Osteocyte (in vitro differentiated cells): ENCODE measurements at regions not wholly inside any gene's neighbourhood (a gene's known extent, or its start where the extent isn't known, plus 50 kb on each side); places are given as distances from the start of the nearest gene placed in this dataset.

Experiments used
- DNase-seq: peaks from one replicate; pipeline ENCODE4 v3.0.0; 2021; ENCODE audit warnings: mixed read lengths; ENCODE audit not compliant: unreplicated experiment; ENCODE audit errors: extremely low spot score
- H3K27ac Mint-ChIP-seq: one replicate; pipeline ENCODE4 v1.8.0; 2021; ENCODE audit warnings: mild to moderate bottlenecking, mixed read lengths; ENCODE audit not compliant: unreplicated experiment
- H3K27me3 Mint-ChIP-seq: one replicate; pipeline ENCODE4 v1.8.0; 2021; ENCODE audit warnings: mixed read lengths; ENCODE audit not compliant: unreplicated experiment
- H3K36me3 Mint-ChIP-seq: one replicate; pipeline ENCODE4 v1.8.0; 2021; ENCODE audit warnings: mixed read lengths; ENCODE audit not compliant: unreplicated experiment
- H3K4me1 Mint-ChIP-seq: one replicate; pipeline ENCODE4 v1.8.0; 2021; ENCODE audit warnings: mixed read lengths; ENCODE audit not compliant: unreplicated experiment
- H3K4me3 Mint-ChIP-seq: one replicate; pipeline ENCODE4 v1.8.0; 2021; ENCODE audit warnings: mild to moderate bottlenecking, moderate library complexity, mixed read lengths; ENCODE audit not compliant: unreplicated experiment
- H3K9me3 Mint-ChIP-seq: one replicate; pipeline ENCODE4 v1.8.0; 2021; ENCODE audit warnings: mixed read lengths; ENCODE audit not compliant: unreplicated experiment
- TF ChIP-seq, protein P1 (sequence below): fragments of 200-600 bp; sonication (generic); IDR thresholded peaks from 2 replicates; pipeline ENCODE4 v1.5.0; 2021; ENCODE audit warnings: antibody characterized with exemption, mild to moderate bottlenecking, moderate library complexity

- TF ChIP-seq, protein P1, sequence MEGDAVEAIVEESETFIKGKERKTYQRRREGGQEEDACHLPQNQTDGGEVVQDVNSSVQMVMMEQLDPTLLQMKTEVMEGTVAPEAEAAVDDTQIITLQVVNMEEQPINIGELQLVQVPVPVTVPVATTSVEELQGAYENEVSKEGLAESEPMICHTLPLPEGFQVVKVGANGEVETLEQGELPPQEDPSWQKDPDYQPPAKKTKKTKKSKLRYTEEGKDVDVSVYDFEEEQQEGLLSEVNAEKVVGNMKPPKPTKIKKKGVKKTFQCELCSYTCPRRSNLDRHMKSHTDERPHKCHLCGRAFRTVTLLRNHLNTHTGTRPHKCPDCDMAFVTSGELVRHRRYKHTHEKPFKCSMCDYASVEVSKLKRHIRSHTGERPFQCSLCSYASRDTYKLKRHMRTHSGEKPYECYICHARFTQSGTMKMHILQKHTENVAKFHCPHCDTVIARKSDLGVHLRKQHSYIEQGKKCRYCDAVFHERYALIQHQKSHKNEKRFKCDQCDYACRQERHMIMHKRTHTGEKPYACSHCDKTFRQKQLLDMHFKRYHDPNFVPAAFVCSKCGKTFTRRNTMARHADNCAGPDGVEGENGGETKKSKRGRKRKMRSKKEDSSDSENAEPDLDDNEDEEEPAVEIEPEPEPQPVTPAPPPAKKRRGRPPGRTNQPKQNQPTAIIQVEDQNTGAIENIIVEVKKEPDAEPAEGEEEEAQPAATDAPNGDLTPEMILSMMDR, result no peak
- Mint-ChIP-seq H3K36me3 (no peaks in the 10 kb centered on the region), H3K4me1 (no peaks in the 10 kb centered on the region), H3K27me3 (peaks cover 4% of the 10 kb centered on the region), H3K4me3 (no peak overlapping the region), H3K9me3 (no peaks in the 10 kb centered on the region), H3K27ac (no peak overlapping the region)
- no peak for DNase-seq
Measured at GRCh38 chr16:76650582-76650981, 373.4 kb downstream of the CNTNAP4 start.

DNA sequence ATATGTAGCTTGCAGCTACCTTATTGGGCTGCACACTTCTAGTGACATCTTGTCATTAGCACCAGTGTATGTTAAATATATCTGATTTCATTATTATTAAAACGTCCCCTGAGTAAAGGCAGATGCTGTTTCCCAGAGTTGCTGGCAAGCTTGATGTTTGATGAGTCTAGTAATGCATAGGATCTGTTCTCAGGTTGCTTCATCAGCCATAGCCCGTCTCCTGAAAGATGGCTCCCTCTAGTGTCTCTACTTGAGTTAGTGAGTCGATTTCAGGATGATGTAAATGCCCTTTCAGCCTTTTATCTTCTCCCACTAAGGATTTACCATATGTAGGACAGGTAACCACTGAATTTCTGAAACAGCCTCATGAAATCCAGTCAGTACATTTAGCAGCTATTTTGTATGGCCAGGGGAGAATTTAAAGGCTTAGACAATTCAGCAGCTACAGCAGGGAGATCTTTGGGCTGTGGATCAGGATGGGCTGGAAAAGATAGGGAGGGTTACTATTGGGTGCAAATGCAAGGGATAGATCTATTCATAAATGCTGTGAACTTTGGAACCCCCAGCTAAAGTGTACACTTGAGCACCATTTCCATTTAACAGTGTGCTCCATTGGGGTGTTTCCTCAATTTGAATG, 376.3 kb downstream of the CNTNAP4 start:
- Mint-ChIP-seq H3K4me1 (no peaks in the 10 kb centered on the region), H3K27ac (no peak overlapping the region)

DNA sequence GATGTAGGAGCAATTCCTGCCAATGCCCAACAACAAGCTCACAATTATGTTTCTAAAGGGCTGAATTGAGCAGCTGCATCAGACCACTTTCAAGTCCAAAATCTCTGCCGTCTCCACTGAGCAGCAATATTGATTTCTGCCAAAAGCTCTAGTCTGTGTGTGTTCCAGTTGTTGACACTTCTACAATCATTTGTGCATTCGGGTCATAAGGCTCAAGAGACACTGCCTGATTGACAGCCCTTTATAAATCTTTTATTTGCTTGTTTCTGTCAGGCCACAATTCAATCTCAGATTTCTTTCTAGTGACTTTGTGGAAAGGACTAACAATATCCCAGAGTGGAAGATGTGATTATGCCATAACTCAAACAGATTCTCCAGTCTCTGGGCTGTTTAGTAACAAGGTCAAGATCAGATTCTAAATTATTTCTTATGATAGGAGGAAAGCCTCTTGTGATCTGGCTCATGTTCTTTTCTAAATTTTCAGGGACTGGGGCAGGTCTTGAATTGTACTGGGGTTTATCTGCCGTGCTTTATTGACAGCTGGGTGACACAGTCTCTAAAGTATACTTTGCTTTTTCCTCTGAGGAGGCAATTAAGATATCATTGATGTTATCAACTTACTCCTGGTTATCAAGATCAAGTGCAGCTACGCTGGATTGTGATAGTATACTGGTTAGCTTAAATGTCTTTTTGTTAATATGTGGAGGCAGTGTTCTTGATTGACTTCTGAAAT, 377.1 kb downstream of the CNTNAP4 start:
- no peak for DNase-seq
- no peak overlapping the region for H3K27ac Mint-ChIP-seq
- TF ChIP-seq, protein P1, result no peak
- H3K4me1 Mint-ChIP-seq, result no peaks in the 10 kb centered on the region
- H3K4me3 Mint-ChIP-seq, result no peak overlapping the region
- no peaks in the 10 kb centered on the region for H3K36me3 Mint-ChIP-seq
- H3K27me3 Mint-ChIP-seq, result peaks cover 4% of the 10 kb centered on the region
- H3K9me3 Mint-ChIP-seq, result no peaks in the 10 kb centered on the region

More for the DNA sequence above, 376.3 kb downstream of the CNTNAP4 start:
- DNase-seq, result no peak
- H3K36me3 Mint-ChIP-seq, result no peaks in the 10 kb centered on the region
- H3K4me3 Mint-ChIP-seq, result no peak overlapping the region
- H3K27me3 Mint-ChIP-seq, result peaks cover 4% of the 10 kb centered on the region
- TF ChIP-seq, protein P1, result peak; percentile 55
- no peaks in the 10 kb centered on the region for H3K9me3 Mint-ChIP-seq

GRCh38 chr16:76656994-76657393, 379.8 kb downstream of the CNTNAP4 start:
- TF ChIP-seq, protein P1, result no peak
- no peak for DNase-seq
- H3K27ac Mint-ChIP-seq, result no peak overlapping the region
- H3K9me3 Mint-ChIP-seq, result no peaks in the 10 kb centered on the region
- H3K4me3 Mint-ChIP-seq, result no peak overlapping the region
- H3K27me3 Mint-ChIP-seq, result peaks cover 4% of the 10 kb centered on the region
- no peaks in the 10 kb centered on the region for H3K4me1 Mint-ChIP-seq
- no peaks in the 10 kb centered on the region for H3K36me3 Mint-ChIP-seq

- no peak overlapping the region for H3K4me3 Mint-ChIP-seq
- TF ChIP-seq, protein P1, result no peak
- no peak for DNase-seq
- no peak overlapping the region for H3K27ac Mint-ChIP-seq
- no peaks in the 10 kb centered on the region for H3K4me1 Mint-ChIP-seq
- no peaks in the 10 kb centered on the region for H3K9me3 Mint-ChIP-seq
- H3K36me3 Mint-ChIP-seq, result no peaks in the 10 kb centered on the region
- H3K27me3 Mint-ChIP-seq, result no peaks in the 10 kb centered on the region
Measured at GRCh38 chr16:76661691-76662235, 384.6 kb downstream of the CNTNAP4 start.
